ENCODE measurements at regions not wholly inside any gene's neighbourhood (a gene's known extent, or its start where the extent isn't known, plus 50 kb on each side); places are given as distances from the start of the nearest gene placed in this dataset.

- DNase-seq (ENCODE audit: low read depth in 2 of 2, low spot score in 1 of 2): no peak
Observed at GRCh38 chr20:40181676-40182075, 507.4 kb downstream of the MAFB start.

GRCh38 chr20:40176098-40176841, 512.8 kb downstream of the MAFB start:
- no peak for DNase-seq (ENCODE audit: low read depth in 2 of 2, low spot score in 1 of 2)

GRCh38 chr20:40175296-40175695, 513.7 kb downstream of the MAFB start:
- DNase-seq (ENCODE audit: low read depth in 2 of 2, low spot score in 1 of 2): no peak

- DNase-seq (ENCODE audit: low read depth in 2 of 2, low spot score in 1 of 2): no peak
Observed at GRCh38 chr20:40173872-40174271, 515.2 kb downstream of the MAFB start.

GRCh38 chr20:40168981-40169620, 519.9 kb downstream of the MAFB start:
- no peak for DNase-seq (ENCODE audit: low read depth in 2 of 2, low spot score in 1 of 2)

- DNase-seq (ENCODE audit: low read depth in 2 of 2, low spot score in 1 of 2): no peak
Observed at GRCh38 chr20:40161391-40161790, 527.6 kb downstream of the MAFB start.

GRCh38 chr20:40160097-40160550, 528.9 kb downstream of the MAFB start:
- no peak for DNase-seq (ENCODE audit: low read depth in 2 of 2, low spot score in 1 of 2)

GRCh38 chr20:40159276-40159675, 529.8 kb downstream of the MAFB start:
- DNase-seq (ENCODE audit: low read depth in 2 of 2, low spot score in 1 of 2): no peak

- no peak for DNase-seq (ENCODE audit: low read depth in 2 of 2, low spot score in 1 of 2)
Observed at GRCh38 chr20:40156600-40157317, 532.3 kb downstream of the MAFB start.

- no peak for DNase-seq (ENCODE audit: low read depth in 2 of 2, low spot score in 1 of 2)
Observed at GRCh38 chr20:40154514-40154913, 534.5 kb downstream of the MAFB start.

GRCh38 chr20:40148886-40149285, 540.1 kb downstream of the MAFB start:
- DNase-seq (ENCODE audit: low read depth in 2 of 2, low spot score in 1 of 2): no peak

GRCh38 chr20:40146071-40146470, 543.0 kb downstream of the MAFB start:
- DNase-seq (ENCODE audit: low read depth in 2 of 2, low spot score in 1 of 2): no peak

- DNase-seq (ENCODE audit: low read depth in 2 of 2, low spot score in 1 of 2): no peak
Observed at GRCh38 chr20:40144581-40144980, 544.5 kb downstream of the MAFB start.

- no peak for DNase-seq (ENCODE audit: low read depth in 2 of 2, low spot score in 1 of 2)
Observed at GRCh38 chr20:40134176-40134575, 554.9 kb downstream of the MAFB start.

GRCh38 chr20:40120827-40121226, 568.2 kb downstream of the MAFB start:
- DNase-seq (ENCODE audit: low read depth in 2 of 2, low spot score in 1 of 2): no peak

GRCh38 chr20:40111282-40111681, 577.8 kb downstream of the MAFB start:
- no peak for DNase-seq (ENCODE audit: low read depth in 2 of 2, low spot score in 1 of 2)

- no peak for DNase-seq (ENCODE audit: low read depth in 2 of 2, low spot score in 1 of 2)
Observed at GRCh38 chr20:40110311-40110831, 578.7 kb downstream of the MAFB start.

- no peak for DNase-seq (ENCODE audit: low read depth in 2 of 2, low spot score in 1 of 2)
Observed at GRCh38 chr20:40109136-40109535, 579.9 kb downstream of the MAFB start.

- DNase-seq (ENCODE audit: low read depth in 2 of 2, low spot score in 1 of 2): no peak
Observed at GRCh38 chr20:40108321-40108720, 580.7 kb downstream of the MAFB start.

GRCh38 chr20:40104959-40105358, 584.1 kb downstream of the MAFB start:
- no peak for DNase-seq (ENCODE audit: low read depth in 2 of 2, low spot score in 1 of 2)

- no peak for DNase-seq (ENCODE audit: low read depth in 2 of 2, low spot score in 1 of 2)
Observed at GRCh38 chr20:40103420-40103819, 585.6 kb downstream of the MAFB start.

GRCh38 chr20:40101560-40101959, 587.5 kb downstream of the MAFB start:
- no peak for DNase-seq (ENCODE audit: low read depth in 2 of 2, low spot score in 1 of 2)

Measured in stimulated activated CD8-positive, alpha-beta memory T cell treated with anti-CD3 and anti-CD28 coated beads, Interleukin-4, amount 100 ng/mL, for 4 hours (primary cell).